22Rv1 (cell line): ENCODE measurements at regions not wholly inside any gene's neighbourhood (a gene's known extent, or its start where the extent isn't known, plus 50 kb on each side); places are given as distances from the start of the nearest gene placed in this dataset.

Experiments
- H3K27ac ChIP-seq: fragments of 450-650 bp; 2 replicates; pipeline ENCODE4 v1.5.1; 2017
- CTCF ChIP-seq: fragments of 450-650 bp; IDR thresholded peaks from 2 replicates; pipeline ENCODE4 v1.5.1; 2017; ENCODE audit warnings: mild to moderate bottlenecking
- ZFX ChIP-seq: fragments of 450-650 bp; IDR thresholded peaks from 2 replicates; pipeline ENCODE4 v1.6.1; 2017; ENCODE audit warnings: antibody characterized with exemption, borderline replicate concordance

GRCh38 chr7:153388611-153389010 lies 629.1 kb downstream of the ACTR3B start:
- H3K27ac ChIP-seq, result no peak overlapping the region
- TF ChIP-seq ZFX, result no peak
- TF ChIP-seq CTCF, result no peak

GRCh38 chr7:153389261-153389660 lies 629.7 kb downstream of the ACTR3B start:
- TF ChIP-seq CTCF (no peak), ZFX (no peak)

DNA sequence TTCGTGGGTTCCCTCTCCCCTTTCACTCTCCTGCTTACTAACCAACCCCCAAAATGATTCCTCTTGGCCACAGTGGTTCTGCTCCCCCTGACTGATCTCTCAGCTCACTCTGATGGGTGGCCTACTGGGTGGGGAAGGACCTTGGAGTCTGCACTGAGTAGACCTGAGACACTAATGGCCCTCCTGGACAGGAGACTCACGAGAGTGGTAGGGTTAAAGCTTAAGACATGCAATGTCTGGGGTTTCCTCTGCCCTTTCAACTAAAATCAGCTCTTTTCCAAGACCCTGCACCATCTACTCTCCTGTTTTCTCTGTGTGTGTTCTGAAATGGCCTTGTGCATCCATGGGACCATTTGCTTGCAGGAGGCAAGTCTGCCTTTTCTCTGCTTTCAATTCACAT lies 631.4 kb downstream of the ACTR3B start:
- TF ChIP-seq ZFX, result no peak
- TF ChIP-seq CTCF, result no peak

More at GRCh38 chr7:153389261-153389660, 629.7 kb downstream of the ACTR3B start:
- no peak overlapping the region for H3K27ac ChIP-seq

DNA sequence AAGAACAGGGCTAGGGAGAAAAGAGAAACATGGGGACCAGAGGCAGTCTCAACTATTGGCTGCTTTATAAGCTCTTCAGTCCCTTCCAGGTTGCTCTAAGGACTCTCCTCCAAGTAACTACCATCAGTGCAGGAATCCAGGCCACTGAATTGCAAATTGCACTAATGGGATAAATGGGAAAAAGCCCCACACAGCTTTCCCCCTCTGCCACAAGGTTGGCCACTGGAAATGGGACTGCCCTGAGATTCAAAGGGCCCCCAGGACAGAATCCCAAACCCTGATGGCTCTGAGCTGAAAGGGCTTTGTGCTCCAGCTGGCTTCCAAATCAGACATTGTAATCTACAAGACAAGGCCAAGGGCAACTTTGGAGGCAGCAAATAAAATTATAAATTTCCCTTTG lies 633.2 kb downstream of the ACTR3B start:
- H3K27ac ChIP-seq, result no peak overlapping the region
- TF ChIP-seq CTCF, result no peak
- TF ChIP-seq ZFX, result no peak

More for the DNA sequence above, 631.4 kb downstream of the ACTR3B start:
- H3K27ac ChIP-seq, result no peak overlapping the region

- H3K27ac ChIP-seq, result no peak overlapping the region
- TF ChIP-seq ZFX, result no peak
- no peak for TF ChIP-seq CTCF
Measured at GRCh38 chr7:153393666-153394065, 634.1 kb downstream of the ACTR3B start.

DNA sequence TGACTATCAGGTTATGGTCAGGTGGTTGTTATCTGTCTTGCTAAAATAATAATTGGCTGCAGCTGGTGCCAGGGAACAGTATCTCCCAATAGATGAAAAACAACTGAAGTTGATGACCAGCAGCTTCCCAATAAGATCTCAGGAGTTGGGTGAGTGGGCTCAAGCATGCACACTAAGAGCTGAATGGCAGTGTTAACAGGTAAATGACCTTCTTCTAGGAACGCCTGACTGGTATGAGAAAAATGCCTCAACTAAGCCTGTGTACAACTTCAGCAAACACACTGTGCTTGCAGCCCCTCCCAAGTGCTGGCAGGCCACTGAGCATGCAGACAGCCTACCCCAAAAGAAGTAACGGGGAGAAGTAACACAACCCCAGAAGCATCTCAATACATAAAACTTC lies 636.9 kb downstream of the ACTR3B start:
- TF ChIP-seq CTCF (no peak), ZFX (no peak)

DNA sequence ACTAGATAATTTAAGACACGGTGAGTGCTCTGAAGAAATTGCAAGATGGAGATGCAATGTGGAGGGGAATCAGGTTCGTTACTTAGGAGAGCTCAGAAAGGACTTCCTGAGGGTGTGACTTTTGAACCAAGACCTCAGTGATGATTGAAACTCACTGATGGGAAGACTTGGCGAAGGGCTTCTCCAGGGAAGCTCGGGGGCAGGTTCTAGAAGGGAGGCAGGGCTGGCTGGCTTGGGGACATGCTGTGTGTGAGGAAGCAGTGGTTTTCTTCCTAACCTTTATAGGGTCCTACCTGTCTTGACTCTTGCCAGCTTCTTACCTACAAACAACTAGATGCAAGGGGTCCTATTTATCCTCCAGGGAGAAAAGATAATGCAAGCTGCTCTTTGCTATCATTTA lies 637.9 kb downstream of the ACTR3B start:
- no peak for TF ChIP-seq ZFX
- TF ChIP-seq CTCF, result no peak
- H3K27ac ChIP-seq, result no peak overlapping the region

More for the DNA sequence above, 636.9 kb downstream of the ACTR3B start:
- no peak overlapping the region for H3K27ac ChIP-seq
